Left lung (tissue), 4 donors: ENCODE measurements at regions not wholly inside any gene's neighbourhood (a gene's known extent, or its start where the extent isn't known, plus 50 kb on each side); places are given as distances from the start of the nearest gene placed in this dataset.

Experiments used
- ATAC-seq: fragments of 200-7000 bp; cut with Tn5 transposase; one replicate; pipeline ENCODE4 v1.9.1; 2020; ENCODE audit warnings: moderate library complexity
- DNase-seq, 4 donors: peaks; one replicate each; pipeline ENCODE4 v3.0.0-alpha.2; 2013 to 2020
- H3K27ac ChIP-seq, 2 donors: fragments of 200-600 bp; sonication (generic) in 1 of 2; one replicate each; pipeline versions ENCODE4 v1.5.0 to v1.8.0; 2020 to 2021
- H3K27me3 ChIP-seq, 2 donors: fragments of 200-600 bp; sonication (generic) in 1 of 2; one replicate each; pipeline versions ENCODE4 v1.5.0 to v1.8.0; 2020 to 2021
- H3K36me3 ChIP-seq, 2 donors: fragments of 200-600 bp; sonication (generic) in 1 of 2; one replicate each; pipeline versions ENCODE4 v1.5.0 to v1.8.0; 2020 to 2021
- H3K4me1 ChIP-seq, 2 donors: fragments of 200-600 bp; one replicate each; pipeline ENCODE4 v1.8.0; 2021
- H3K4me3 ChIP-seq, 2 donors: fragments of 200-600 bp; sonication (generic) in 1 of 2; one replicate each; pipeline versions ENCODE4 v1.5.0 to v1.8.0; 2020 to 2021; ENCODE audit warnings: mild to moderate bottlenecking in 1 of 2
- H3K9me3 ChIP-seq, 2 donors: fragments of 200-600 bp; sonication (generic) in 1 of 2; one replicate each; pipeline versions ENCODE4 v1.5.0 to v1.8.0; 2020 to 2021
- CTCF ChIP-seq, 2 donors: fragments of 200-600 bp; sonication (generic) in 1 of 2; IDR thresholded peaks; one replicate each; pipeline versions ENCODE4 v1.5.0 to v1.8.0; 2021; ENCODE audit warnings: antibody characterized with exemption in 2 of 2
- intact Hi-C, 2 donors: fragments of 100-400 bp; cut with DNase I; formaldehyde crosslinking; loops; one replicate each; pipeline versions ENCODE4 v1.11.2 to v1.14.2; 2022
- donor health status: DM: no; HTN: yes; CAD: no.
- donor health status: DM: no; HTN: no; CAD: no.

GRCh38 chr6:77249560-77249959 lies 213.7 kb downstream of the HTR1B start:
- Histone ChIP-seq H3K36me3 (no peaks in the 10 kb centered on the region), H3K9me3 (peaks cover 0 to 13% of the 10 kb centered on the region in 2 donors), H3K4me3 (no peak overlapping the region), H3K27ac (no peak overlapping the region), H3K4me1 (no peaks in the 10 kb centered on the region), H3K27me3 (no peaks in the 10 kb centered on the region)
- intact Hi-C loops, result no loop called here
- DNase-seq (no peak), ATAC-seq (no peak)
- TF ChIP-seq CTCF (IDR thresholded peaks at IDR 0.05), result no peak

GRCh38 chr6:77245026-77245425 lies 218.3 kb downstream of the HTR1B start:
- no peaks in the 10 kb centered on the region for H3K36me3 ChIP-seq

DNA sequence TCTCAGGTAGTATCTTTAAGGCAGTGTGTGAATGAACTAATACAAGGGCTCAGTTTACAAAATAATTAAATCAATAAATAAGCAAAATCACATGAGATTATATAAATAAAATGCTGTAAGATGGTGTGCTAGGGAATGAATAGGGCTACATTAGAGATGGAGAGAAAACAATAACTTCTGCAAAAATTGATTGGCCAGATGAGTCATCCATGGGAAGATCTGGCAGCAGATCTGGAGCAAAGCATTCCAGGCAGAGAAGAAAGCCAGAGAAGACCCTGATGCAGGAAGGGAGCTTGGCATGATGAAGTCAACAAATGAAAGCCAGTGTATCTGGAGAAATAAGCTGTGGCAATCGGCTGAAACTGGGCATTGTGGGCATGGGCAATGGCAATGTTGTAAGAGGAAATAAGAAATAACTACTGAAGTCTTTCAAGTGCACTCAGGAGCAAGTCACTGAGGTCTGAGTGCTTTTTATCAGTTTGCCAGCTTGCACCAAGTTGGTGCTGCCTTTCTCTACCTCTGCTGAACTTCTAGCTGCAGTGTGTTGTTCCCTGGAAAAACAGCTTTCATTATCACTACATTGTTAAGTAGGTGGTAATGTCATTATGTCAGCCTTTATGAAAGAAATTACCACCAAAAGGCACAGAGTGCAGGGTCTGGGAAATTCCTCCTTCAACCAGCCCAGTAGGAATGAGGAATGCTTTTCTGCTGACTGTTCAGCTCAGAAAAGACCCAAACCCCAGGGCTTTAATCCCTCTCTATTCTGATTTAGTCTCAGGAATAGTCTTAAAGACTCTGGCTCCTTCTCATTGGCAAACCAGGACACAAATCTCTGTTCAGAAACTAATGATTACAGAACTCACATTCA lies 231.6 kb downstream of the HTR1B start:
- ATAC-seq (peak; percentile 94), DNase-seq (peak in 2 of 4 donors; percentile 16 to 32)
- no peaks in the 10 kb centered on the region for H3K36me3 ChIP-seq
- H3K27ac ChIP-seq, result no peak overlapping the region
- no peaks in the 10 kb centered on the region for H3K9me3 ChIP-seq
- no peak overlapping the region for H3K4me3 ChIP-seq
- no peaks in the 10 kb centered on the region for H3K4me1 ChIP-seq
- intact Hi-C loops, result no loop called here
- no peaks in the 10 kb centered on the region for H3K27me3 ChIP-seq
- no peak for TF ChIP-seq CTCF (IDR thresholded peaks at IDR 0.05)

More at GRCh38 chr6:77245026-77245425, 218.3 kb downstream of the HTR1B start:
- TF ChIP-seq CTCF (IDR thresholded peaks at IDR 0.05), result no peak
- Histone ChIP-seq H3K4me1 (no peaks in the 10 kb centered on the region), H3K9me3 (no peaks in the 10 kb centered on the region), H3K27ac (no peak overlapping the region), H3K27me3 (no peaks in the 10 kb centered on the region), H3K4me3 (no peak overlapping the region)
- intact Hi-C loops, result no loop called here
- ATAC-seq (no peak), DNase-seq (no peak)

- Histone ChIP-seq H3K4me1 (no peaks in the 10 kb centered on the region), H3K4me3 (no peak overlapping the region), H3K27ac (no peak overlapping the region), H3K9me3 (no peaks in the 10 kb centered on the region), H3K27me3 (no peaks in the 10 kb centered on the region), H3K36me3 (no peaks in the 10 kb centered on the region)
- TF ChIP-seq CTCF (IDR thresholded peaks at IDR 0.05), result no peak
- intact Hi-C loops, result no loop called here
- ATAC-seq (no peak), DNase-seq (no peak)
Measured at GRCh38 chr6:77228279-77228678, 235.0 kb downstream of the HTR1B start.

- H3K4me1 ChIP-seq, result no peaks in the 10 kb centered on the region
- DNase-seq (no peak), ATAC-seq (no peak)
- intact Hi-C loops, result no loop called here
- no peaks in the 10 kb centered on the region for H3K36me3 ChIP-seq
- H3K27ac ChIP-seq, result no peak overlapping the region
- no peak for TF ChIP-seq CTCF (IDR thresholded peaks at IDR 0.05)
- no peaks in the 10 kb centered on the region for H3K27me3 ChIP-seq
- H3K9me3 ChIP-seq, result peaks cover 0 to 14% of the 10 kb centered on the region in 2 donors
- H3K4me3 ChIP-seq, result no peak overlapping the region
Measured at GRCh38 chr6:77217896-77218295, 245.4 kb downstream of the HTR1B start.
